Stimulated activated CD8-positive, alpha-beta memory T cell treated with anti-CD3 and anti-CD28 coated beads, Interleukin-12 subunit alpha, Interleukin-12 subunit beta, amount 100 ng/mL, for 1 hour (primary cell): ENCODE measurements at regions not wholly inside any gene's neighbourhood (a gene's known extent, or its start where the extent isn't known, plus 50 kb on each side); places are given as distances from the start of the nearest gene placed in this dataset.

Source experiments
- DNase-seq: peaks from one replicate; pipeline ENCODE4 v3.0.0-alpha.2; 2020; ENCODE audit warnings: low read depth

- no peak for DNase-seq
These were observed 136.5 kb upstream of the ABCA1 start for GRCh38 chr9:105064248-105065097.

- no peak for DNase-seq
These were observed 137.4 kb upstream of the ABCA1 start for GRCh38 chr9:105065098-105066088.

- DNase-seq = no peak
These were observed 138.4 kb upstream of the ABCA1 start for GRCh38 chr9:105066275-105066865.

- no peak for DNase-seq
These were observed 140.1 kb upstream of the ABCA1 start for GRCh38 chr9:105067895-105068580.

DNA sequence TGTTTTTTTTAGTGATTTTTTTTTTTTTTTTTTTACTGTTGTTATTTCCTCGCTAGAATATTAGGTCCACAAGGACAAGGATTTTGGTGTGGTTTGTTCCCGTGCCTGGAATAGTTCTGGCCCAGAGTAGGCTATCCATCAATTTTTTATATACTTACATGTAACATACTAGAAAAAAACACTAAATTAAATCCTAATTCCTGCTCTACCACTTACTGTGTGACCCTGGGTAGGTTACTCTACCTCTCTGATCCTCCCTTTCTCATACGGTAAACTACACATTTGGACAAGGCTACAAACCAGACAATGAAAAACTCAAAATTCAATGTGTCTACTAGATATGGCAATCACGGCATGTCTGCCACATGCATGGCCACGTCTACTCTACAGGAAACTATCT, 141.3 kb upstream of the ABCA1 start:
- DNase-seq = no peak

DNA sequence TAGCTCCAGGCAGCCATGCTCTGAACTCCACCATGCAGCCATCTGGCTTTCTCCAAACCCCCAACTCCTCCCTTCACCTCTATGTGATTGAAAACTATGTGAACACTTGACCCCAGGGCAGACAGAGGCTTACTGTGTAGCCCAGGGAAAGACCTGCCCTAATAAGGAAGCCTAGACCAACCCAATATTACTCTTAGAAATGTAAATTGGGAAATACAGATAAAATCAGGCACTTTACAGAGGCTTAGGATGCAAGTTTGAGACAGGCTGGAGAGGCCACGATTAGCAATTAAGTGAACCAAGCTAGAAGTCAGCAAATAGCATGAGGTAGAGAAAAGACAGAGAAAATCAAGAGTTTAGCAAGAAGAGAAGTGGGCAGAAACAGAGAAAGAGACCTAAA, 141.7 kb upstream of the ABCA1 start:
- DNase-seq = no peak

GRCh38 chr9:105070176-105070575, 142.2 kb upstream of the ABCA1 start:
- DNase-seq = no peak

DNA sequence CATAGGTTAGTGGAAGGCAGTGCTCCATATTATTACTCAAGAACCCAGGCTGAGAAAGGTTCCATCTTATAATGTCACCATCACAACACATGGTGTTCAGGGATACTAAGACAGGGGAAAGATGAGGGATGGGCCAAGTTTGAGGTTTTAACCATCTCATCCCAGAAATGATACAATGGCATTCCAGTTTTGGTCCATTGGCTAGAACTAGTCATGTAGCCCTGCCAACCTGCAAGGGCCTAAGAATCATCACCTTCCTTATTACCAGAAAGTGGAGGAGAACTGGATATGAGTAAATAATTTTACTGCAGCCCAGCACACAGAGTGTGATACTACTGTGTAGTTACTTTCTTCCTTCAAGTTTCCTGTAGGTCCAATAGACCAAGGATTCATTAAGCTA, 144.5 kb upstream of the ABCA1 start:
- no peak for DNase-seq

- no peak for DNase-seq
These were observed 145.2 kb upstream of the ABCA1 start for GRCh38 chr9:105073147-105073546.

DNA sequence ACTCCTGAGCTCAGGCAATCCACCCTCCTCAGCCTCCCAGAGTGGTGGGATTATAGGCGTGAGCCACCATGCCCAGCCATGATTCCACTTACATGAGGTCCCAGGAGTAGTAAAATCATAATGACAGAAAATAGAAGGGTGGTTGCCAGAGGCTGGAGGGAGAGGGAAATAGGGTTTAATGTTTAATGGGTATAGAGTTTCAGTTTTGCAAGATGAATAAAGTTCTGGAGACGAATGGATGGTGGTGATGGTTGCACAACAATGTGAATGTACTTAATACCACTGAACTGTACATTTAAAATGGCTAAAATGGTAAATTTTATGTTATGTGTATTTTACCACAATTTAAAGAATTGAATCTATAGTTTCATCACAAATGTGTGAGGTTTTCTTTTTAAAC, 146.5 kb upstream of the ABCA1 start:
- no peak for DNase-seq

DNA sequence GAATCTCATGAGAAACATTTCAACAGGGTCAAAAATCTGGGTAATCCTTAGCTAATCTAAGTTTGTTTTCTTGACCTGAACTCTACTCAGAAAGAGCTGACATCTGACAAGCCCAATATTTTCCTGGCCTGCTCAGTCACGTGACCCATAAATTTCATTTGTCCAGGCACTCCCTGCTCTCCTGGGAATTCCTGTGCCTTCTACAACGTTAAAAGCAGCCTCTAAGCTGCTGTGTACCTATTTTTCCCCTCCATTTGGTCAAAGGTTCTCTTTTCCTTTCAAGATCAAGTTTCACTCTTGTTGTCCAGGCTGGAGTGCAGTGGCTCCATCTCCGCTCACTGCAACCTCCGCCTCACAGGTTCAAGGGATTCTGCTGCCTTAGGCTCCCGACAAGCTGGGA, 148.8 kb upstream of the ABCA1 start:
- no peak for DNase-seq

DNA sequence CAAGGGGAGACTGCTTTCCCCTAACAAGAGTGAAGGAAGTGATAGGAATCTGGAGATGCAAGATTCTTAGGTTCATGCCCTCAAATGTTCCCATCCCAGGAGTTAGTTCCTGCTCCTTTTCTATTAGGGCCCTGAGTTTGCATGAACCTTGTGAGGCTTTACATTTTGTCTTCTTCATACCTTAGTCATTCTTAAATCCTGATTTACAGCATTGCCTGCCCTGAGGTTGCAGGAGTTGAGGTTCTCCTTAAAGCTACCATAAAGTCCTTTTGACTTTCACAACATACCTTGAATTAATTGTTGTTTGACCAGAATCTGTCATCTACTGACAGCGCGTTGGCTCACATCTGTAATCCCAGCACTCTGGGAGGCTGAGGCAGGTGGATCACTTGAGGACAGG, 151.5 kb upstream of the ABCA1 start:
- DNase-seq = no peak

- DNase-seq = no peak
These were observed 154.9 kb upstream of the ABCA1 start for GRCh38 chr9:105082843-105083242.

GRCh38 chr9:105083256-105083655, 155.3 kb upstream of the ABCA1 start:
- no peak for DNase-seq

- DNase-seq = no peak
These were observed 156.2 kb upstream of the SLC44A1 start for GRCh38 chr9:105087910-105088898.

- no peak for DNase-seq
These were observed 154.6 kb upstream of the SLC44A1 start for GRCh38 chr9:105089874-105090273.

GRCh38 chr9:105091004-105091640, 153.3 kb upstream of the SLC44A1 start:
- DNase-seq = no peak

DNA sequence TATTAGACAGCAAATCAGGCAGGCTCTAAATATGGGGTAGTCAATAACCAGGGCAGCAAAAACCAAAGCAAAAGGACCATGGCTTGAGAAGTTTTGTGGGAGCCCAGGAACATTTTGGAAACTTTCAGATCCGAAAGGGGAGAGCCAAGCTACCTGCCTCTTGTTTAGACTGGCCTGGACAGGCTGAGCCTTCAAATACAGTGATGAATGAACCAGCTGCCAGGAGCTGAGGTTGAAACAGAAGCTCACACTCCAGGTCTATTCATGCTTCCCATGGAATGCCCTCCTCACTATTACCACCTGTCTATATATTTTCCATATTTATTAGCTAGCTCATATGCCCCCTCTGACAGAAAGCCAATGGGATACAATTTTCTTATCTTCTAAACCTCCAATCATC, 150.8 kb upstream of the SLC44A1 start:
- no peak for DNase-seq

DNA sequence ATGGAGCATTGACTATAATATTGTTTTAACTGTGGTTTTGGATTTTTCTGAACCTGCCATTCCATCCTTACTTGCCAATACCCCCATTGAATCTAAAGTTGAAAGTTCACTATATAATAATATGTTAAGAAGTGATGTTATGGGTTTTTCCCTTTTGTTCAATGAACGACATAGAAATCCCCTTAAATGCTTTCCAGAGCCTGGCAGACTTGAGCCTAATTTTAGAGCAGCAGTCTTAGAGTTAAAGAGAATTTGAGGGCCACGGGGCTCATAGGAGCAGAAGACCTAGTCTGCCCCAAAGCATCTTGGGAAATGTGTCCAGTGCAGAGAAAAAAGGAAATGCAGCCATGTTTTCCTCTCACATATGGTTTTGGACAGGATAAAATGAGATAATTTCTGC, 146.1 kb upstream of the SLC44A1 start:
- no peak for DNase-seq

DNA sequence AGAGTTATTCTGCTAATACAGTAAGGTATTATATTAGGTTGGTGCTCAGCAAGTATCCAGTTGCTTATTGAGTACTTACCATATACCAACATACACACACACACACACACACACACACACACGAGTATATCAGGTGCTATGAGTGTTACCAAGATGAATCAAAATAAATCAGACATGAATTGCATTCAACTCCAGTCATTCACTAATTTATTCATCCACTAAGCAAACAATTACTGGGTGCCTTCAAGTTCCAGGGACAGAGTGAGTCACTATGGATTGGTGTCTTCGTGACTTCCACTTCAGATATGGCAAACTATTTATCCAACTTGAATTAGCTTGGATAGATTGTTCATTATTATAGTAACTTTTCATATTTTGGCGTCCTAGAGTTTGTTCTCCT, 140.7 kb upstream of the SLC44A1 start:
- no peak for DNase-seq
